ENCODE measurements at regions not wholly inside any gene's neighbourhood (a gene's known extent, or its start where the extent isn't known, plus 50 kb on each side); places are given as distances from the start of the nearest gene placed in this dataset.

- no peak overlapping the region for H3K27ac ChIP-seq
- WGBS, 3 donors: 86 to 87% (median 86%) methylated on average over 27 to 29 of the region's 29 CpGs
- intact Hi-C loops (cut with DNase I): no loop called here
- H3K9me3 ChIP-seq: no peaks in the 10 kb centered on the region
- no peaks in the 10 kb centered on the region for H3K36me3 ChIP-seq
- H3K4me1 ChIP-seq (ENCODE audit: insufficient read depth): no peaks in the 10 kb centered on the region
- TF ChIP-seq POLR2A (IDR thresholded peaks at IDR 0.05): no peak
- no peak for TF ChIP-seq EP300 (IDR thresholded peaks at IDR 0.05)
- TF ChIP-seq CTCF (IDR thresholded peaks at IDR 0.05): no peak
- no peak overlapping the region for H3K4me3 ChIP-seq
- no peaks in the 10 kb centered on the region for H3K27me3 ChIP-seq
- DNase-seq: no peak
Observed at GRCh38 chr6:166853371-166854325, 102.7 kb downstream of the RNASET2 start.

- intact Hi-C loops (cut with DNase I): no loop called here
- Histone ChIP-seq H3K4me3 (no peak overlapping the region), H3K4me1 (ENCODE audit: insufficient read depth) (no peaks in the 10 kb centered on the region), H3K36me3 (no peaks in the 10 kb centered on the region), H3K27me3 (no peaks in the 10 kb centered on the region), H3K9me3 (no peaks in the 10 kb centered on the region), H3K27ac (no peak overlapping the region)
- DNase-seq: no peak
- TF ChIP-seq CTCF (IDR thresholded peaks at IDR 0.05) (no peak), EP300 (IDR thresholded peaks at IDR 0.05) (no peak), POLR2A (IDR thresholded peaks at IDR 0.05) (no peak)
- WGBS, 3 donors: 80 to 83% (median 82%) methylated on average over 18 of the region's 18 CpGs
Observed at GRCh38 chr6:166852451-166852975, 103.8 kb downstream of the RNASET2 start.

- intact Hi-C loops (cut with DNase I): no loop called here
- Histone ChIP-seq H3K27me3 (no peaks in the 10 kb centered on the region), H3K4me3 (no peak overlapping the region), H3K9me3 (no peaks in the 10 kb centered on the region), H3K4me1 (ENCODE audit: insufficient read depth) (no peaks in the 10 kb centered on the region), H3K27ac (no peak overlapping the region), H3K36me3 (no peaks in the 10 kb centered on the region)
- DNase-seq: no peak
- 88 to 92% (median 91%) methylated on average over 6 of the region's 6 CpGs for WGBS, 3 donors
- TF ChIP-seq POLR2A (IDR thresholded peaks at IDR 0.05): no peak
- no peak for TF ChIP-seq EP300 (IDR thresholded peaks at IDR 0.05)
- TF ChIP-seq CTCF (IDR thresholded peaks at IDR 0.05): no peak
Observed at GRCh38 chr6:166851911-166852310, 104.4 kb downstream of the RNASET2 start.

- Histone ChIP-seq H3K27me3 (no peaks in the 10 kb centered on the region), H3K9me3 (no peaks in the 10 kb centered on the region), H3K36me3 (no peaks in the 10 kb centered on the region), H3K27ac (no peak overlapping the region), H3K4me1 (ENCODE audit: insufficient read depth) (no peaks in the 10 kb centered on the region), H3K4me3 (no peak overlapping the region)
- intact Hi-C loops (cut with DNase I): no loop called here
- no peak for TF ChIP-seq CTCF (IDR thresholded peaks at IDR 0.05)
- TF ChIP-seq POLR2A (IDR thresholded peaks at IDR 0.05): no peak
- no peak for TF ChIP-seq EP300 (IDR thresholded peaks at IDR 0.05)
- WGBS, 3 donors: 92% methylated on average over 11 of the region's 11 CpGs
- no peak for DNase-seq
Observed at GRCh38 chr6:166851426-166851825, 104.9 kb downstream of the RNASET2 start.
